H1 (cell line): ENCODE measurements at regions not wholly inside any gene's neighbourhood (a gene's known extent, or its start where the extent isn't known, plus 50 kb on each side); places are given as distances from the start of the nearest gene placed in this dataset.

Experiments
- CTCF ChIA-PET: fragments of 300-600 bp; sonication (Branson Sonifier 250); formaldehyde crosslinking; loops from one replicate; lab custom pipeline; 2021; ENCODE audit not compliant: partially characterized antibody; lab: Charles Lee
- POLR2A ChIA-PET: fragments of 300-600 bp; sonication (Branson Sonifier 250); formaldehyde crosslinking; loops from one replicate; lab custom pipeline; 2021; ENCODE audit warnings: inconsistent platforms; ENCODE audit not compliant: partially characterized antibody; lab: Charles Lee
- DNase-seq, 2 experiments: peaks; one replicate each; pipeline versions ENCODE4 v3.0.0 to v3.0.0-alpha.2; 2010 to 2022; ENCODE audit warnings: low spot score in 2 of 2, low read depth in 1 of 2, mixed read lengths in 1 of 2
- FAIRE-seq: peaks from 2 replicates; lab custom pipeline; 2011; peaks lifted over from hg19 to GRCh38; lab: Jason Lieb, UNC
- H2AFZ ChIP-seq: 2 replicates; pipeline ENCODE4 v1.8.1; 2012; ENCODE audit warnings: low read length, inconsistent platforms
- H2AK5ac ChIP-seq: 2 replicates; pipeline ENCODE4 v1.6.1; 2013; ENCODE audit warnings: low read depth, low read length
- H2BK120ac ChIP-seq: replicated peaks from 2 replicates; pipeline ENCODE3; 2013; ENCODE audit warnings: low read depth, low read length, inconsistent platforms
- H2BK12ac ChIP-seq: 2 replicates; pipeline ENCODE4 v1.6.1; 2013; ENCODE audit warnings: low read depth, low read length
- H2BK15ac ChIP-seq: 2 replicates; pipeline ENCODE4 v1.6.1; 2013; ENCODE audit warnings: low read length
- H2BK20ac ChIP-seq: 2 replicates; pipeline ENCODE4 v1.6.1; 2013; ENCODE audit warnings: low read length
- H2BK5ac ChIP-seq: 2 replicates; pipeline ENCODE4 v1.6.1; 2013; ENCODE audit warnings: low read depth, low read length
- H3K14ac ChIP-seq: 2 replicates; pipeline ENCODE4 v1.6.1; 2013; ENCODE audit warnings: inconsistent platforms; ENCODE audit not compliant: insufficient read length
- H3K18ac ChIP-seq: 2 replicates; pipeline ENCODE4 v1.6.1; 2013; ENCODE audit warnings: low read length; ENCODE audit errors: extremely low read depth
- H3K23ac ChIP-seq: 2 replicates; pipeline ENCODE4 v1.6.1; 2013; ENCODE audit warnings: inconsistent platforms; ENCODE audit not compliant: insufficient read length
- H3K23me2 ChIP-seq: 2 replicates; pipeline ENCODE4 v1.6.1; 2013; ENCODE audit warnings: low read depth, low read length
- H3K27ac ChIP-seq: 2 replicates; pipeline ENCODE4 v1.6.1; 2011; ENCODE audit warnings: low read depth, low read length, inconsistent platforms
- H3K27me3 ChIP-seq, 4 experiments: replicated peaks in 1 of 4; 1 replicate in 1 of 4; 2 replicates in 3 of 4; pipeline versions ENCODE4 v1.6.1 to v1.8.1; 2011 to 2013; ENCODE audit warnings: low read length in 3 of 4, mild to moderate bottlenecking in 3 of 4, inconsistent platforms in 2 of 4, mixed read lengths in 2 of 4, moderate library complexity in 1 of 4; ENCODE audit not compliant: control insufficient read depth in 3 of 4, insufficient read depth in 3 of 4; ENCODE audit errors: extremely low read depth in 1 of 4
- H3K36me3 ChIP-seq, 4 experiments: 2 replicates each; pipeline versions ENCODE4 v1.6.1 to v1.8.1; 2011 to 2013; ENCODE audit warnings: mild to moderate bottlenecking in 4 of 4, low read length in 3 of 4, moderate library complexity in 2 of 4, control low read depth in 1 of 4, inconsistent platforms in 1 of 4; ENCODE audit not compliant: insufficient read depth in 4 of 4, control insufficient read depth in 2 of 4
- H3K4ac ChIP-seq: replicated peaks from 2 replicates; pipeline ENCODE3; 2013; ENCODE audit warnings: low read length, low read depth, mixed read lengths, inconsistent platforms; ENCODE audit not compliant: insufficient read length
- H3K4me1 ChIP-seq, 4 experiments: replicated peaks in 1 of 4; 1 replicate in 1 of 4; 2 replicates in 3 of 4; pipeline versions ENCODE4 v1.6.1 to v1.8.1; 2011 to 2013; ENCODE audit warnings: low read length in 3 of 4, inconsistent platforms in 2 of 4, mixed read lengths in 1 of 4; ENCODE audit not compliant: insufficient read depth in 4 of 4, control insufficient read depth in 3 of 4
- H3K4me2 ChIP-seq, 2 experiments: 2 replicates each; pipeline versions ENCODE4 v1.6.1 to v1.8.1; 2011 to 2013; ENCODE audit warnings: low read depth in 2 of 2, low read length in 2 of 2, control low read depth in 1 of 2, inconsistent platforms in 1 of 2, mild to moderate bottlenecking in 1 of 2; ENCODE audit not compliant: insufficient read depth in 1 of 2
- H3K4me3 ChIP-seq, 4 experiments: fragments of 200-600, 300-600 bp in 1 of 4; sonication (generic), shearing (Covaris generic), sonication (Bioruptor Twin) in 1 of 4; 2 replicates each; pipeline versions ENCODE4 v1.5.1 to v1.8.1; 2011 to 2016; ENCODE audit warnings: low read length in 4 of 4, low read depth in 3 of 4, control low read depth in 2 of 4, inconsistent platforms in 2 of 4, mild to moderate bottlenecking in 2 of 4, mixed read lengths in 1 of 4, moderate library complexity in 1 of 4; ENCODE audit not compliant: insufficient read depth in 2 of 4; ENCODE audit errors: extremely low read depth in 1 of 4
- H3K56ac ChIP-seq: replicated peaks from 2 replicates; pipeline ENCODE3; 2013; ENCODE audit warnings: low read depth, mild to moderate bottlenecking, mixed read lengths, low read length, inconsistent platforms; ENCODE audit not compliant: insufficient read length
- H3K79me1 ChIP-seq: 2 replicates; pipeline ENCODE4 v1.6.1; 2013; ENCODE audit warnings: low read depth, low read length, control low read depth
- H3K79me2 ChIP-seq, 2 experiments: 2 replicates each; pipeline versions ENCODE4 v1.6.1 to v1.8.1; 2012 to 2013; ENCODE audit warnings: low read length in 2 of 2, mild to moderate bottlenecking in 2 of 2, inconsistent platforms in 1 of 2; ENCODE audit not compliant: insufficient read depth in 2 of 2, control insufficient read depth in 1 of 2
- H3K9ac ChIP-seq, 4 experiments: replicated peaks in 1 of 4; 1 replicate in 1 of 4; 2 replicates in 3 of 4; pipeline versions ENCODE4 v1.6.1 to v1.8.1; 2011 to 2013; ENCODE audit warnings: low read depth in 3 of 4, low read length in 3 of 4, control low read depth in 2 of 4, mild to moderate bottlenecking in 2 of 4, moderate library complexity in 2 of 4, inconsistent platforms in 1 of 4; ENCODE audit errors: extremely low read depth in 1 of 4
- H3K9me3 ChIP-seq, 2 experiments: 2 replicates each; pipeline versions ENCODE4 v1.6.1 to v1.8.1; 2012 to 2013; ENCODE audit warnings: mild to moderate bottlenecking in 2 of 2, moderate library complexity in 2 of 2, control low read depth in 1 of 2, inconsistent platforms in 1 of 2, low read depth in 1 of 2, low read length in 1 of 2, mixed read lengths in 1 of 2; ENCODE audit not compliant: insufficient read depth in 2 of 2
- H4K20me1 ChIP-seq, 2 experiments: replicated peaks in 1 of 2; 2 replicates each; pipeline versions ENCODE3 to v1.8.1; 2011 to 2013; ENCODE audit warnings: inconsistent platforms in 2 of 2, low read length in 2 of 2, mild to moderate bottlenecking in 1 of 2; ENCODE audit not compliant: insufficient read depth in 2 of 2, control insufficient read depth in 1 of 2
- H4K5ac ChIP-seq: 2 replicates; pipeline ENCODE4 v1.6.1; 2013; ENCODE audit warnings: low read length, low read depth, mixed read lengths, inconsistent platforms; ENCODE audit not compliant: insufficient read length
- H4K8ac ChIP-seq: 2 replicates; pipeline ENCODE4 v1.8.0; 2013; ENCODE audit warnings: mild to moderate bottlenecking, moderate library complexity, low read length, inconsistent platforms; ENCODE audit not compliant: insufficient read depth; ENCODE audit errors: extremely low read depth
- H4K91ac ChIP-seq: replicated peaks from 2 replicates; pipeline ENCODE3; 2013; ENCODE audit warnings: low read length, mixed read lengths, inconsistent platforms; ENCODE audit not compliant: insufficient read length
- CHD2 ChIP-seq: IDR thresholded peaks from 2 replicates; pipeline ENCODE4 v1.6.1; 2012; ENCODE audit warnings: low read length, improper control_type of control experiment
- WGBS, 2 experiments: shearing (Covaris generic) in 1 of 2; methylation state at CpG; one replicate each; pipeline versions ENCODE4 v1.1.6 to v1.1.7; 2013 to 2015; ENCODE audit warnings: low lambda C conversion rate in 2 of 2, mixed read lengths in 2 of 2, inconsistent platforms in 1 of 2, low coverage in 1 of 2, missing lambda C conversion rate in 1 of 2; ENCODE audit not compliant: insufficient replicate concordance in 2 of 2, insufficient coverage in 1 of 2, insufficient read length in 1 of 2; ENCODE audit errors: extremely low coverage in 1 of 2, missing lambda C conversion rate in 1 of 2; 5-methylcytosine and 5-hydroxymethylcytosine counted together

DNA sequence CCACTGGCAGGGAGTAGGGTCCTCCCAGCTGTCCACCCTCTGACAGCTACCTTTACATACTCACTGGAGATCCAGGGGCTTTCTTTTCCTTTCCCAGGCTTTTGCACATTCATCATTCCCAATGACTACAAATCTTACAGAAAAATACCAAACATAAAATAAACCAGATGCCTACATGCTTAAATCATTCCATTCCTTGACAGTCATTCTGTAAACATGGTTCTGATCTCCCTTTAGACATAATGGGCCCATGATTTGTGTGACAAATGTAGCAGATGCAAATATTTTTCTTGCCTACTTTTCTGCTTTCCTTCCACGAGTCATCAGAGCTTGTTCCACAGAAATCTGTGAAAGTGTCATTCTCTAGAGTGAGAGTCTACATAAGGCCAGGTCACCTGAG is 207.0 kb downstream of the IDS start:
- H4K91ac ChIP-seq = no peak overlapping the region
- no peak overlapping the region for H3K18ac ChIP-seq
- no peaks in the 10 kb centered on the region for H3K36me3 ChIP-seq
- no peak overlapping the region for H3K9ac ChIP-seq
- H3K14ac ChIP-seq = no peak overlapping the region
- no peak overlapping the region for H3K27ac ChIP-seq
- H2BK20ac ChIP-seq = no peak overlapping the region
- 0% methylated on average over 1 of the region's 1 CpG; no CpG with 5 or more reads in 1 of the 2 experiments for WGBS, 2 experiments
- ChIA-PET POLR2A (no interaction called here), CTCF (interaction anchor here (4.8 kb wide), 1 partner anchor 11 kb away, joined by 17 read pairs; no protein-coding TSS in a partner anchor)
- H3K4me1 ChIP-seq = no peaks in the 10 kb centered on the region
- H3K23ac ChIP-seq = no peak overlapping the region
- no peak overlapping the region for H2BK12ac ChIP-seq
- H4K8ac ChIP-seq = no peak overlapping the region
- FAIRE-seq (no peak), DNase-seq (no peak)
- no peak overlapping the region for H2AK5ac ChIP-seq
- no peak overlapping the region for H3K4me3 ChIP-seq
- no peaks in the 10 kb centered on the region for H3K79me1 ChIP-seq
- TF ChIP-seq CHD2 = no peak
- no peaks in the 10 kb centered on the region for H3K9me3 ChIP-seq
- H3K79me2 ChIP-seq = no peaks in the 10 kb centered on the region
- no peak overlapping the region for H3K4me2 ChIP-seq
- H3K27me3 ChIP-seq = no peaks in the 10 kb centered on the region
- no peaks in the 10 kb centered on the region for H3K23me2 ChIP-seq
- no peak overlapping the region for H4K5ac ChIP-seq
- no peak overlapping the region for H3K4ac ChIP-seq
- no peak overlapping the region for H2BK120ac ChIP-seq
- H2BK5ac ChIP-seq = no peak overlapping the region
- no peak overlapping the region for H2AFZ ChIP-seq
- no peak overlapping the region for H2BK15ac ChIP-seq
- H3K56ac ChIP-seq = no peak overlapping the region
- no peaks in the 10 kb centered on the region for H4K20me1 ChIP-seq
